Esophagus squamous epithelium (tissue), 5 donors: ENCODE measurements at regions not wholly inside any gene's neighbourhood (a gene's known extent, or its start where the extent isn't known, plus 50 kb on each side); places are given as distances from the start of the nearest gene placed in this dataset.

ENCODE experiments used
- DNase-seq: peaks from one replicate; lab custom pipeline; 2025; lab: John Stamatoyannopoulos, UW
- H3K27ac ChIP-seq, 4 donors: fragments of 200-600 bp; sonication (generic); one replicate each; pipeline ENCODE4 v1.5.1; 2016 to 2019; ENCODE audit warnings: mild to moderate bottlenecking in 1 of 4
- H3K27me3 ChIP-seq, 4 donors: fragments of 200-600 bp; sonication (generic); 1 replicate in 3 of 4; 2 replicates in 1 of 4; pipeline versions ENCODE4 v1.5.1 to v1.6.0; 2017 to 2021; ENCODE audit warnings: antibody characterized with exemption in 1 of 4
- H3K36me3 ChIP-seq, 3 donors: fragments of 200-600 bp; sonication (generic); one replicate each; pipeline ENCODE4 v1.5.1; 2016 to 2019
- H3K4me1 ChIP-seq, 3 donors: fragments of 200-600 bp; sonication (generic); one replicate each; pipeline ENCODE4 v1.5.1; 2017 to 2019
- H3K4me3 ChIP-seq, 4 donors: fragments of 200-600 bp; sonication (generic); 1 replicate in 3 of 4; 2 replicates in 1 of 4; pipeline ENCODE4 v1.5.1; 2016 to 2019; ENCODE audit warnings: mild to moderate bottlenecking in 2 of 4, moderate library complexity in 1 of 4
- H3K9me3 ChIP-seq, 3 donors: fragments of 200-600 bp; sonication (generic); one replicate each; pipeline ENCODE4 v1.5.1; 2016 to 2019
- POLR2A ChIP-seq, 4 donors: fragments of 450-650 bp; IDR thresholded peaks; one replicate each; pipeline ENCODE4 v1.6.1; 2017; ENCODE audit warnings: antibody characterized with exemption in 4 of 4, mild to moderate bottlenecking in 4 of 4, moderate library complexity in 3 of 4
- WGBS, 2 donors: methylation state at CpG; one replicate each; pipeline ENCODE4 v1.1.5; 2018; 5-methylcytosine and 5-hydroxymethylcytosine counted together
- intact Hi-C: fragments of 100-400 bp; cut with DNase I; formaldehyde crosslinking; loops from one replicate; pipeline ENCODE4 v1.15.0; 2022
- TF ChIP-seq, protein P1 (sequence below), 6 experiments: fragments of 450-650 bp in 4 of 6; fragments of 200-600 bp in 2 of 6; sonication (generic) in 2 of 6; IDR thresholded peaks; one replicate each; pipeline ENCODE4 v1.5.1; 2016 to 2019; ENCODE audit warnings: antibody characterized with exemption in 6 of 6, mild to moderate bottlenecking in 4 of 6, moderate library complexity in 4 of 6
- donor health status: DM: yes; HTN: yes; CAD: no.

GRCh38 chr2:157184161-157184895 lies 73.2 kb upstream of the GALNT5 start:
- 83 to 88% methylated on average over 3 of the region's 3 CpGs for WGBS, 2 donors
- H3K4me1 ChIP-seq: peaks cover 5 to 12% (median 7%) of the 10 kb centered on the region in 3 donors
- H3K36me3 ChIP-seq: no peaks in the 10 kb centered on the region
- no peak for DNase-seq
- TF ChIP-seq, protein P1, sequence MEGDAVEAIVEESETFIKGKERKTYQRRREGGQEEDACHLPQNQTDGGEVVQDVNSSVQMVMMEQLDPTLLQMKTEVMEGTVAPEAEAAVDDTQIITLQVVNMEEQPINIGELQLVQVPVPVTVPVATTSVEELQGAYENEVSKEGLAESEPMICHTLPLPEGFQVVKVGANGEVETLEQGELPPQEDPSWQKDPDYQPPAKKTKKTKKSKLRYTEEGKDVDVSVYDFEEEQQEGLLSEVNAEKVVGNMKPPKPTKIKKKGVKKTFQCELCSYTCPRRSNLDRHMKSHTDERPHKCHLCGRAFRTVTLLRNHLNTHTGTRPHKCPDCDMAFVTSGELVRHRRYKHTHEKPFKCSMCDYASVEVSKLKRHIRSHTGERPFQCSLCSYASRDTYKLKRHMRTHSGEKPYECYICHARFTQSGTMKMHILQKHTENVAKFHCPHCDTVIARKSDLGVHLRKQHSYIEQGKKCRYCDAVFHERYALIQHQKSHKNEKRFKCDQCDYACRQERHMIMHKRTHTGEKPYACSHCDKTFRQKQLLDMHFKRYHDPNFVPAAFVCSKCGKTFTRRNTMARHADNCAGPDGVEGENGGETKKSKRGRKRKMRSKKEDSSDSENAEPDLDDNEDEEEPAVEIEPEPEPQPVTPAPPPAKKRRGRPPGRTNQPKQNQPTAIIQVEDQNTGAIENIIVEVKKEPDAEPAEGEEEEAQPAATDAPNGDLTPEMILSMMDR (IDR thresholded peaks at IDR 0.05): no peak
- no peak for TF ChIP-seq POLR2A (IDR thresholded peaks at IDR 0.05)
- intact Hi-C loops: no loop called here
- no peaks in the 10 kb centered on the region for H3K27me3 ChIP-seq
- no peaks in the 10 kb centered on the region for H3K9me3 ChIP-seq
- no peak overlapping the region for H3K4me3 ChIP-seq
- no peak overlapping the region for H3K27ac ChIP-seq

GRCh38 chr2:157185476-157186227 lies 71.9 kb upstream of the GALNT5 start:
- Histone ChIP-seq H3K36me3 (no peaks in the 10 kb centered on the region), H3K27me3 (no peaks in the 10 kb centered on the region), H3K4me3 (no peak overlapping the region), H3K4me1 (peaks cover 5 to 12% (median 7%) of the 10 kb centered on the region in 3 donors), H3K9me3 (no peaks in the 10 kb centered on the region), H3K27ac (no peak overlapping the region)
- intact Hi-C loops: no loop called here
- no peak for TF ChIP-seq POLR2A (IDR thresholded peaks at IDR 0.05)
- TF ChIP-seq, protein P1 (IDR thresholded peaks at IDR 0.05): no peak
- DNase-seq: no peak
- WGBS, 2 donors: 78 to 80% methylated on average over 4 of the region's 4 CpGs

- Histone ChIP-seq H3K9me3 (no peaks in the 10 kb centered on the region), H3K27ac (no peak overlapping the region), H3K4me3 (no peak overlapping the region), H3K4me1 (no peaks in the 10 kb centered on the region), H3K27me3 (no peaks in the 10 kb centered on the region), H3K36me3 (no peaks in the 10 kb centered on the region)
- intact Hi-C loops: no loop called here
- 80 to 85% methylated on average over 4 of the region's 4 CpGs for WGBS, 2 donors
- TF ChIP-seq, protein P1 (IDR thresholded peaks at IDR 0.05): no peak
- no peak for TF ChIP-seq POLR2A (IDR thresholded peaks at IDR 0.05)
- no peak for DNase-seq
Observed at GRCh38 chr2:157190151-157190550, 67.4 kb upstream of the GALNT5 start.

GRCh38 chr2:157191186-157191585 lies 66.3 kb upstream of the GALNT5 start:
- Histone ChIP-seq H3K4me3 (no peak overlapping the region), H3K27me3 (no peaks in the 10 kb centered on the region), H3K27ac (no peak overlapping the region), H3K9me3 (no peaks in the 10 kb centered on the region), H3K36me3 (no peaks in the 10 kb centered on the region), H3K4me1 (no peaks in the 10 kb centered on the region)
- TF ChIP-seq POLR2A (IDR thresholded peaks at IDR 0.05): no peak
- TF ChIP-seq, protein P1 (IDR thresholded peaks at IDR 0.05): no peak
- intact Hi-C loops: no loop called here
- WGBS, 2 donors: 83 to 94% methylated on average over 2 of the region's 2 CpGs
- no peak for DNase-seq
